Fibroblast of skin of abdomen (primary cell): ENCODE measurements at regions not wholly inside any gene's neighbourhood (a gene's known extent, or its start where the extent isn't known, plus 50 kb on each side); places are given as distances from the start of the nearest gene placed in this dataset.

ENCODE experiments used
- DNase-seq: peaks from one replicate; pipeline ENCODE4 v3.0.0-alpha.2; 2013

DNA sequence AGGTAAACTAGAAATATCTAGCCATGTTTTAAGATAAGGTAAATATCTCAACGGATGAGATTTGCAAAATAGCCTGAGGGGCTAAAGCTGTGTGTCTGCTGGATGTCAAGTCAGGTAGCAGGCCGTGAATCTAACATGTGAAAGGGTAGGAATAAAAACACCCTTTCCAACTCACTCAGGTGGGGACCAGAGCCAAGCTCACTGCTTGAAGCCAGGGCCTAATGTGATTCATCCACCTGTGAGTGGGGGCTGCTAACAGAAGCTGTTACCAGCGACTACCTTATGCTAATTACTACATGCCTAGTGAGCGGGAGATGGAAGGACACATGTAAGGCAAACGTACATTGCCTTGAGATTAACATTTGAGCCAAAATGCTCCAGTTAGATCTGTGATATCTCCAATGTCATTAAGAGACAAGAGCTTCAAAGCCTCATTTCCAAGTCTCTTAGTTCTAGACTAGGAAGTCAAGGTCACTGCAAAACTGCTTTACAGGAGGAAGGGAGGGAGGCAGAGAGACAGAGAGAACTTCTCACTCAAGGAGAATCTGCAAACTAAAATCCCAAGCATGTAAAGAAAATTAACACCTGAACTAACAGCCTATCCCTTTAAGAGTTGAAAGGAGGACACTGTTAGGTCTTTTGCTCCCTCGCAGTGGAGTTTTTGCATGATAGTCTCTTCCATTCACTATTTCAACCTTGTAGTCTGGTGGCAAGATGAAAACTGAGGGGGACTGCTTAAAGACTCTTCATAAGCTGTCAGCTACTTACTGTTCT lies 141.6 kb upstream of the RPS23 start:
- no peak for DNase-seq

DNA sequence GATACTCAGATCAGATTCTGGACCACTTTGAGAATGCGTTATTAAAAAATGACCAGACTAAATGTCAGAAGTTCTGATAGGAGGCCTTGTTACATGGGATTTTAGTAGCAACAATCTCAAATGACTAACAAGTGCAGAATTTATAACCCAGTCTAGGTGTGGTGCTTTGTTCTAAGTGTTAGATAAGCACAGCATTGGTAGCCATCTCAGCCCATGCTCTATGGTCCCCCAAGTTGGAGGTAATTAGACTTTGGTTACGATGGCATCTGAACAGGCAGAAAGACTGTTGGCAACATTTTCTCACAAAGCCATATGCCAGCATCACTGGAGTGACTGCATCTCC lies 140.4 kb upstream of the RPS23 start:
- DNase-seq = no peak

DNA sequence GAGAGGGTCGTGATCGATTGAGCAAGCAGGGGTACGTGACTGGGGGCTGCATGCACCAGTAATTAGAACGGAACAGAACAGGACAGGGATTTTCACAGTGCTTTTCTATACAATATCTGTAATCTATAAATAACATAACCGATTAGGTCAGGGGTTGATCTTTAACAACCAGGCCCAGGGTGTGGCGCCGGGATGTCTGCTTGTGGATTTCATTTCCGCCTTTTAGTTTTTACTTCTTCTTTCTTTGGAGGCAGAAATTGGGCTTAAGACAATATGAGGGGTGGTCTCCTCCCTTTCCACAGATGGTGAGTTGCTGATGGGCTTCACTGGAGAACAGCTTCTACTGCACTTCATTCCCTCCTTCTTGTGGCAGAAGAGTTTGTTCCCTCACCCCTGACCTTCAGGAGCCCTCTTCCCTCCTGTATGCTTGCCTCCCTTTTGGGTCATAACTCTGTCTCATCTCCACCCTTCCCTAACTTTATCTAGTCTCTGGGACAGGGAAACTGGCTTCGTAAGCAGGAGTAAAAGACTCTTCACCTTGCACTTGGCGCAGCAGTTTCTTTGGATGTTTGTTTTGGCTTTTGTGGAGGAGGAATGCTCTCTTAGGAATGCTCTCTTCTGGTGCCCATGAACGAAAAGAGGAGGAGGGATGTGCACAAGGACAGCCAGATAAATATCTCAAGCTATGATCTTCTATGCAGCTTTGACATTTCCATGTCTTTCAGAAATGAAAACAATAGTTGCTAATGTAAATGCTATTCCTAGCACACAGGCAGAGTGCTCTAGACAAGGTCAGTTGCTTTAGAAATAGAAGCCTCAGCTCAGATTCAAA lies 139.8 kb upstream of the RPS23 start:
- peak; percentile 44 for DNase-seq

DNA sequence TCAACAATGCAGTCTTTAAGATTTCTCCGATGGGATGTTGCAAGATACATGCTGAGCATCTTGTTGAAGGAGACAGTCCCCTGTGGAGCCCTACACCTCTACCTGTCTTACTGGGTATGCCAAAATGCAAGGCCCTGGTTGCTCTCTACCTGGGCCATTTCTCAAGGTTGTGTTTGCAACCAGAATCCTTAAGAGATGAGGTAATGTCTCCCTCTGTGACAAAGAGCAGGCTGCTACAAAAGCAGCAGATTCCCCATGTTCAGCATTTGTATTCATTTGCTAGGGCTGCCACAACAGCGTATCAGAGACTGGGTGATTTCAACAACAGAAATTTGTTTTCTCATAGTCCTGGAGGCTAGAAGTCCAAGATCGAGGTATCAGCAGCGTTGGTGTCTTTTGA lies 138.4 kb upstream of the RPS23 start:
- DNase-seq = no peak

DNA sequence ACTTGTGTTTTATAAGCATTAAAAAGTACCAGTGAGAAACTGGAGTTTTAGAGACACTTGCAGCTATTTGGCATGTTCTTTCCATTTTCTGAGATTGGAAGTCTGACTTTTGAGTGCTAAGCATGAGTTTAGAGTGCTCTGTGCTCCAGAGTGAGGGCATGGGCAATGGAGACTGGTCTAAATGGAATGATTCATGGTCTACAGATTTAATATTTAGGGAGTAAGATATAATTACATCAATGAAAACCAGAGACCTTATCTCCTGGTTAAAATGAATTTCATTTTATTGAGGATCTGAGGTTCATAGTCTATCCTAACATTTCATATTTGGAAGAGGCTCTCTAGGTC lies 135.9 kb upstream of the RPS23 start:
- no peak for DNase-seq

DNA sequence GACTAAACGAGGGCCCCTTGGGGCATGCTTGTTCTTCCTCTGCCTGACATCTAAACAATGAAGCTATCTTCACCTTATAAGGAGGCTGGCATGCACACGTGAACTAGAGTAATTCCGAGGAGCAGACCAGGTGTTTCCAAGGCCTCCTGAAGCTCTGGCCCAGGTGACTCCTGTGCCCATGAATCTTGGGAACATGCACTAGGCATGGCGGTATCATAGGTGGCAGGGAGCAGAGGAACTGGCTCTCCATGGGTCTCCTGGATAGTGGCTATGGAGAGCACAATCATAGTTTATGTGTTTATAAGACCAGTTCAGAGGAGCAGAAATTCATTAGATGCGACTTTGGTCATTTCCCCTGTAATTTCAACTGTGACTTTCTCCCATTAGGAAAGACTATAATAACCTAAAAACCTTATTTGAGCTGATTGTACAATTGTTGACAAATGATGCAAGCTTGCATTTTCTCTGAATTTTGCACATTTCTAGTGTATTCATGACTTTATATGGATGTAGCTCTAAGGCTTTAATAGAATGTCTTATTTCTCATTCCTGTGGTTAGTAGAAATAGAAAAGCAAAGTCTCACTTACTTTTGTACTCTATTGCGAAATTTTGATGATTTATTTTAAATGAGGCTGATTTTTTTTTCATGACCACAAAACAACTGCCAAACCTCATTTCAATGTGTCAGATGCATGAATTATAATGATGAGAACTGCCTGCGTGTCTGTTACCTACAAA lies 135.3 kb upstream of the RPS23 start:
- DNase-seq = peak; percentile 96

DNA sequence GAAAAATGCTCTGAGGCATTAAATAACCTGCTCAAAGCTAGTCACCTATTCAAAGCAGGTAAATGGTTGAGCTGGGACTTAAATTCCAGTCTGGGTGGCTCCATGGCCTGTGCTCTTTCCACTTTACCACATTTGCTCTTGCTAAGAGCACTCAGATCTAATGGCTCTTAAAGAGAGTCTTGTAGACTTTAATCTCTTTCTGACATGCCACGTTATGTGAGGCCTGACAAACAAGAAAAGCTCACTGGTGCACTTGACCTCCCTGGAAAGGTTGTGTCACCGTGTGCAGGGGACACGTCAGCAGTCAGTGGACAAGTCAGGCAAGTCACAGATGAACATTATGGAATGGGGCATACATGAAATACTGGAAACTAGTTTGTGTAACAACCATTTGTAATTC lies 129.9 kb upstream of the RPS23 start:
- DNase-seq = no peak

DNA sequence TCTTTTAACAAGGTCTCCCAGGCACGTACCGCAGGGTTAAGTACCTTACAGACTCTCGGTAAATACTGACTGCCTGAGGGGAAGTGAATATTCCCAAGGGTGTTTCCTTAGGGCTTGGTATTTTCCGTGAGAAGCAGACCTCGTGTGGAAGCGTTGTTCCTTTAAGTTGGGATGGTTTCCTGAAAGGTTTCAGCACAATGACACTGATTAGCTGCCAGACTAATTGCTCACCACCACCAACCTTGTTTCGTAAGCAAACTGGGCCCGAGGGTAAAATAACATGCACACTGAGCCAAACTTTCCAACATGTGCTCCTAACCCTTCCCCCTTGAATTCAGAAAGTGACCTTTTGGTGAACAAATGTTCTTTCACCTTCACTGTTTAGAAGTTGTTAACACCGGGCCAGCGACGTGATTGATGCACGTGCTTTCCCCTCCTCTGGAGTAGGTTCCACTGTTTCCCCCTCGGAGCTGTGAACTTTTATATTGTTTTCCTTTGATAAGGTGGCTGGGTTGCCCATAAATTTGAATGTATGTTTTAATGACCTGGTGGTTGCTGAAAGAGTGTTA lies 128.1 kb upstream of the RPS23 start:
- DNase-seq = peak; percentile 83

DNA sequence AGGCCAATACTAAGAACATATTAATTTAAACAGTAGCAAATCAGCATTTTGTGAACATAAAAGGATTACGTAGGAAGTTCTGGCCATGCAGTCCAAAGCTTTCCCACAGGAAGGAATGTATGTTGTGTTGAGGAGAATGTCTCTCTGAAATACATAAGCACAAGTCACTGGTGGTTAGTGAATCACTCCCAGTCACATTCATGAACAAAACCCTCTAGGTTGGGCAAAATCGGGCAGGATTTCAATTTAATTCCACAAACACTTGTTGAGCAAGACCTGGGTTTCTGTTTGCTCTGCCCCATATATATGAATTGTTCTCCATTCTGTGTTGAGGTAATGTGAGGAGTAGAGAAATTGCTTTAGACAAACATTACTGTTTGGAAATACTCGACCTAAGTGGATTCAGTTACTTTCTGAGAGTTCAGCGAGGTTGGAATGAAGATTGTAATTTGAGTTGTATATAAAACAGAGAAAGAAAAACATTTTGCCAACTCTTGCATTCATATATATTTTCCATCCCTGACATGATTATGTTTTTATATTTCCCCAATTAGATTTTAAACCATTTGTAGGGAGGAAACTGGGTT lies 127.6 kb upstream of the RPS23 start:
- DNase-seq = peak; percentile 98

DNA sequence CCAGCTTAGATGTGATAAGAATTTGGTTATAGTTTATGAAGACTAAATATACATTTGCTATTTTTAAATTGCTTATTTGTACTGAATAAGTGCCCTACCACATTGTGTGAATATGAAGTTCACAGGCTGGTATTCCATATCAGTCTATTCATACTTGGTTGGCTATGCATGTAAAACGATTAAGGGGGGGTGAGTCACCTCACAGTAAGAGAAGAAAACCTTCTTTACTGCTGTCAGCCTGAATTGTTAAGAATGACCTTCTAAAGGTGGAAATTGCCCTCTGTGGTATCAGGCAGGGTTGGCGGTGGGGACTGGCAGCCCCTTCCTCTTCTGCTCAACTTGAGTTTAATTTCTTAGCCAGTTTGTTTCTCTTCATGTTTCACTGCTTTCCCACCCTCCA lies 127.0 kb upstream of the RPS23 start:
- DNase-seq = peak; percentile 74

DNA sequence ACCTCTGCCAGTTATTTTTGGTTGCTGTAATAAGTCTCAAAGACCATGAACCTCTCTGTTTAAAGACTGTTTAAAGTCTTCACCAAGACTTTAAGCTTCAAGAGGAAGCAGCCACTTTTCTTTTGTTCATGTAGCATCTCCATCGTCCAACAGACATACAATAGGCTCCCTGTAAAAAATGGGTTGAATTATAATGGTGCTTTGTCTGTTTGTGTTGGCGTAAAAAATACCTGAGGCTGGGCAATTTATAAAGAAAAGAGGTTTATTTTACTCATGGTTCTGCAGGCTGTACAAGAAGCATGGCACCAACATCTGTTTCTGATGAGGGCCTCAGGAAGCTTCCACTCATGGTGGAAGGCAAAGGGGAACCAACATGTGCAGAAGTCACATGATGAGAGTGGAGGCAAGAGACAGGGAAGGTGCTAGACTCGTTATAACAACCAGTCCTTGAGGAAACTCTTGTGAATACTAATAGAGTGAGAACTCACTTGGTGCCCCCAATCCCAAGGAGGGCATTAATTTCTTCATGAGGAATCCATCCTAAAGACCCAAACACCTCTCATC lies 126.3 kb upstream of the RPS23 start:
- DNase-seq = no peak

DNA sequence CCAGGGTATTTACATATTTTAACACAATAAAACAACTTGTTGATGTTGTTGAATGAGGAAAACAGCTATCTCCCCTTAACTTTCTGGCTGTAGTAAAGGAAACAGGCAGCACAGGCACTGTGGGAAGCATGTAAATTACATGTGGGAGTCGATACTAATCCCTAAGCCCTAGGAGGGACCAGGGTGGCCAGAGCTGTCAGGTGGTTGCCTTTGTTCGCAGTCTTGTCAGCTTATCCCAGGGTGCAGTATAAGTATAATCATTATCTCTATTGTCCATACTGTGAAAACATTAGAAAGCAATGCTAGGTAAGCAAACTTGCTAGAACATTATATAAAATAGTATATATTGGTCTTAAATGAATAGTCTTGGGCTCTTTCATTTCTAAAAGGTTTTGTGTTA lies 125.6 kb upstream of the RPS23 start:
- DNase-seq = no peak

DNA sequence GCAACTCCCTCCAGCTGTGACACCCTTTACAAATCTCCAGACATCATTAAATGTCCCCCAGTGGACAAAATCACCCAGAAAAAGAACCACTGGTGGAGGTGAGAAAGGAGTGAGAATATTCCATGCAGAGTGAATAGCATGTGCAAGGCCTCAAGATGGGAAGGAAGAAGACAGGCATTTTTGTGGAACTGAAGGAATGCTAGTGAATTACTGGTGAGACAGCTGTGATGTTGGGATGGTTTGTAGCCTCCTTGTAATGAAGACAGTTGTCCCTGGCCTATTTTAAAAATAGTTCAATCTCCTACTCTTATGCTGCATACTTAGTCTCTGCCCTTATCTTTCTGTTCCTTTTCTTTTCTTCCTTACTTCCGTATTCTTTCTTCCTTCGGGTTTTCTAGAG lies 124.9 kb upstream of the RPS23 start:
- DNase-seq = peak; percentile 17

DNA sequence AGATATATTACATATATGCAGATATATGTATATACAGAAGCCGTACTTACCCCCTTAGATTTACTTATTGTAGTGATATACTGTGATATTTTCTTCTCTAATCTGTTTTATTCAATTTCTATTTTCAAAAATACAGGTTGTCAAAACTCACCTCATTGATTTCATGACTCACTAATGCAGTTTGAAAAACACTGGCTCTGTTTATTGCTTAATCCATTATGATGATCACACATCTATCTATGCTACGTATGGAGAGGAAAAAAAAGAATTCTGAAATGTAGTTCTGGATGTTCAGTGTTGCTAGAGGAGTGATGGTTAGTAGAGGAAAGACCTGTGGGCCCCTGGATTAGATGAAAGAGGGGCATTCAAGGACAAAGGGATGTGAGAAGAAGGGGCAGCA lies 121.0 kb upstream of the RPS23 start:
- no peak for DNase-seq

DNA sequence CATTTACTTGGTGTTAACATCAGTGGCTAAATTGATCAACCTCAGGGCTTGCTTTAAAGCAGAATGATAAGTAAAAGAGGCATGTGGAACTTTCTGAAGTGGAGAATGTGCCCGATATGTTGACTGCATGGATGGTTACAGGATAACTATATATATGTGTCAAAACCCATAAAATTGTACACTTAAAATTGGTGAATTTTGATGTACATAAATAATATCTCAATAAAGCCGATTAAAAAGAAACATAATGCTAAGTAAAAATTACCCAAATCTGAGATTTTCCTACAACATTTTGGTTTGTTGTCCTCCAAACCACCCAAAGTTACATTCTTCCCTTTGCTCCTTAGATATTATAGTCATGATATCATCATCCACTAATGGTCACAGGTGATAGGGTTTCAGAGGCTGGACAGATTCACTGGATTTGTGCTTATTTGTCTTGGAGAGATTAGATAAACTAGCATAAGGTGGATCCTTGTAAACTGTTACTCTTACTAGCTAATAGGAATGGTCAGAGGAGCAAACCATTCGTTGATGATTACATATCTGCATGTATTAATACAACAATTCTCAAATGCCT lies 119.7 kb upstream of the RPS23 start:
- DNase-seq = no peak

DNA sequence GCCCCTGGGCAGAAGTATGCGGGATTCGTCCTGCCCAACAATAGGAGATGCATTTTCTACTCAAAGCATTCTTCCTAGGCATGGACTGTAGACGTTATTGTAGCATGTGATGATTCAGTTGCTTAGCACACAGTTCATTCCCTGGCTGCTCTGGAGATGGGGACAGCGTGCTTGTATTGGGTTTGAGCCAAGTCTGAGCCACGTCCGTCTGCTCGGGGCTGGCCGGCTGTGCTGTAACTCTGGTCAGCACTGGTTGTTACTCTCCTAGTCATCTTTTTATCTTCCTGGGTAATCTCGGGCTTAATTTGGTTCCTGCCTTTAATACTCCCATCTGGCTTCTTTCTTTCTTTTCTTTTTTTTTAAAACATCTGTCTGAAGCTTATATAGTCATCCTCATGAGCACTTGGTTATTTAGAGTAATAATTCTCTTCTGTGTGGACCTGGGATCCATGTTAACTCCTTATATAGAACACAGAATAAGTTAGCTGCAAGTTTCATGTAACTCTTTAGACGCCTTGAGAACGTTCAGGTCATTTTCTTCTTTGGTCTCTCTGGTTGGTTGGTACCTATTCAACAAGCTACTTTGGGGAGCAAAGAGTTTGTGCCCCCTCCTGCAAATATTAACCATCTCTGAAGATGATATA lies 118.8 kb upstream of the RPS23 start:
- peak; percentile 100 for DNase-seq

DNA sequence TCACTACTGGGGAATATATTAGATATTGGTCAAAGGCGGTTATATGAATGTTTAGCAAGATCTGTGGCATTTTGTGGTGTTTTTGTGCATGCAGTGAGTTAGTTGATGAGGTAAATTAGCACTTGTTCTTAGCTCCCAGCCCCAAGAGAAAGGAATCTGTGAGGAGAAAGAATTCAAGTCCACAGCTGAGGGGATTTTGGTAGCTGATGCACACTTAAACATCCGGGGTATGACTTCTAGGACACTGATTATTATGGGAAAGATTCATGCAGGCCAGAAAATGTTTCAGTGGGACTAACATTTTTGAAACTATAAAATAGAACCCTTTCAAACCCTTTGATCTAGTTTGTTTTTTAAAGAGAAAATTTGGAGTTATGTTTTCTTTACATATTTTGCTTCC lies 118.2 kb upstream of the RPS23 start:
- peak; percentile 64 for DNase-seq

DNA sequence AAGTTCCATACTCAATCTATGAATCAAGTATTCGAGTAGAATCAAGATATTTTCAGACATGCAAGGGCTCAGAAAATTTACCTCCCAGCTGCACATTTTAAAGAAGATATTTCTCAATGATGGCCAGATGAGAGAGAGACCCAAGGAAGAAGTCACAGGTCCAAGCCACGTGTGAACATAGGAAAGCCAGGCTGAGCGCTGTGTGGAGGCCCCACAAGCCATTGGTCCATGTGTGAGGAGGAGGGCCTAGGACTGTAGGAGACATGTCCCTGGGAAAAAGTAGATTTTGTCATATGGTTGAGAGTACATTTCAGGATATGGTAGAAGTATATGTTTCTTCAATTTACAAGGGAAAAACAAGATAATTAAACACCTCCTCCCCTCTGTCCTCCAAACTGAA lies 115.8 kb upstream of the RPS23 start:
- no peak for DNase-seq

DNA sequence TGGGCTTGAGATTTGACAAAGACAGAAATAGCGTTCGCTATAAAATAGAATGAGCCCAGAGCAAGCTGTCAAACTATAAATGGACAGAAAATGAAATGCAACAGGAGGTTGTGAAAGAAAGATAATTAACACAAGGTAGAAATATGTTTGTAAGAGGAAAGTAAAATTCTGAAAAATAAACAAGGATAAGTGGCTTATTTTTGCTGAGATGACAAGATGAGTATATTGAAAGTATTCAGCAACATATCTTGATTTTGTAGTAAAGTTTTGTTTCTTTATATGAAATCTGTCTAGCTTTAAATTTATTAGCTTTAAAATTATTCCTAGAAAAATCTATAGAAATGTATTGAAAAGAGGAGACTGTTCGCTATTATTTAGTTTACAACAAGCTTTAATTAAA lies 111.9 kb upstream of the RPS23 start:
- DNase-seq = no peak

DNA sequence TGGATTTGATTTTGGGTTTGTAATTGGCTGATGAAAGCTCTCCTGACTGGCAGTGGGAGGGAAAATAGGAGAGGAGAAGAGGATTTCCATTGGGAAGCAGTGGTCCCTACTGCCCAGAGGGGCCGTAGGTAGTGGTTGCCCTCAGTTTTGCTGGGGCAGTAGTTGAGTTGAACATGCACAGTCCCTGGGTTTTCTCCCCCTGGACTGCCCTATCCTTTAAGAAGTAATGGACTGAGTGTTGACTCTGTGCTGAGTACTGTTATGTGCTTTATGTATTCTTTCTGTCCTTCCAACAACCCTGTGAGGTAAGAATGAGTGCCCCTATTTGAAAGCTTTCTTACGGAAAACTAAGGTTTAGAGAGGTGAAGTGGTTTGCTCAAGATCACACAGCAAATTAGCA lies 111.2 kb upstream of the RPS23 start:
- DNase-seq = no peak

DNA sequence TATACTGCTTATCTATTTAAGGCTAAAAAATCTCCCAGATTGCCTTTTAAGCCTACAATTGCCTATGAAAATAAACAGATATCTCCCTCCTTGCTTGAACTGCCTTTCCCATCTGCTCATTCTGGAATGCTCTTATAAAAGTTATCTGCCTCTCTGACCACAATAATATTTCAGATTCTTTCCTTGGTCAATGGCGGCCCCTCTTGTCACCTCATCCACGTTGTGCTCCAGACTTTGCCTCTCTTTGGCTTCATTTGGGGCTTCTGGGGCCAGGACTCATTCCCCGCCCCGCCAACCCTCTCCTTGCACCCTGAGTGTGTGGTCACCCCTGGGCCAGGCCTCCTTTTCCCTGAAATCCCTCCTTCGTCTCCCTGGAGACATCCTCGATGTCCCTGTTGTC lies 110.0 kb upstream of the RPS23 start:
- DNase-seq = peak; percentile 89

DNA sequence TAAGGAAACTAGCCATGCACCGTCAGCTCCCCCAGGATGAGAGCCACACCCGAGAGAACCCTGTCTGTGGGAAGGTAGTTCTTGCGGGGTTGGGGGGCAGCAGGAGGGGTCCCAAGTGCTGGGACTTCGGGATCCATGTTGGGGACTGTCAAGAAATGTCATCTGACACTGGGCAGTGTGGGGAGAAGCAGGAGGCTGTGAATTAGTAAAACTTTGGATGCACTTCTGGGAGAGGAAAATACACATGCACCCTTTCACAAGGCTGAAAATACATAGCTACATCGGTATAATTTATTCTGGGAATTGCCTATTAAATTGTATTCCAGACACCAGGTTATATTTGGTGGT lies 109.6 kb upstream of the RPS23 start:
- DNase-seq = no peak
